Epithelial cell of esophagus (primary cell): ENCODE measurements at regions not wholly inside any gene's neighbourhood (a gene's known extent, or its start where the extent isn't known, plus 50 kb on each side); places are given as distances from the start of the nearest gene placed in this dataset.
"Not testable (repeated sequence)": the region's sequence is repeated elsewhere in the genome, so short reads cannot be mapped to it uniquely, and the experiment has no call there.

Experiments
- DNase-seq: peaks from one replicate; pipeline ENCODE4 v3.0.0; 2010; ENCODE audit warnings: low read depth
- H3K4me3 ChIP-seq: 2 replicates; pipeline ENCODE4 v1.5.1; 2011; ENCODE audit warnings: mild to moderate bottlenecking, low read length, control low read depth
- CTCF ChIP-seq: IDR thresholded peaks from 2 replicates; pipeline ENCODE4 v1.5.1; 2011; ENCODE audit warnings: low read depth, mild to moderate bottlenecking, low read length, control low read depth, inconsistent platforms; ENCODE audit not compliant: insufficient read depth; ENCODE audit errors: missing control alignments

GRCh38 chr13:50248516-50249143, 233.4 kb downstream of the KCNRG start:
- no peak for TF ChIP-seq CTCF
- DNase-seq, result no peak
- H3K4me3 ChIP-seq, result no peak overlapping the region

- no peak for DNase-seq
- no peak overlapping the region for H3K4me3 ChIP-seq
- TF ChIP-seq CTCF, result no peak
Observed at GRCh38 chr13:50249144-50249521, 233.9 kb downstream of the KCNRG start.

- TF ChIP-seq CTCF, result no peak
Observed at GRCh38 chr13:50250401-50250800, 235.2 kb downstream of the KCNRG start.

GRCh38 chr13:50255639-50256038, 240.4 kb downstream of the KCNRG start:
- no peak for TF ChIP-seq CTCF
- no peak for DNase-seq
- H3K4me3 ChIP-seq, result no peak overlapping the region

More at GRCh38 chr13:50250401-50250800, 235.2 kb downstream of the KCNRG start:
- H3K4me3 ChIP-seq, result no peak overlapping the region
- no peak for DNase-seq

- DNase-seq, result not testable (repeated sequence)
Observed at GRCh38 chr13:50256536-50257321, 241.5 kb downstream of the KCNRG start.

GRCh38 chr13:50257646-50258045, 242.4 kb downstream of the KCNRG start:
- TF ChIP-seq CTCF, result no peak
- no peak for DNase-seq
- H3K4me3 ChIP-seq, result no peak overlapping the region

More at GRCh38 chr13:50256536-50257321, 241.5 kb downstream of the KCNRG start:
- H3K4me3 ChIP-seq, result not testable (repeated sequence)

- no peak overlapping the region for H3K4me3 ChIP-seq
- TF ChIP-seq CTCF, result no peak
- DNase-seq, result peak; percentile 85
Observed at GRCh38 chr13:50261130-50261901, 246.1 kb downstream of the KCNRG start.
